ENCODE measurements at regions not wholly inside any gene's neighbourhood (a gene's known extent, or its start where the extent isn't known, plus 50 kb on each side); places are given as distances from the start of the nearest gene placed in this dataset.

- Histone ChIP-seq H3K9me2 (replicated peaks; ENCODE audit: low read length) (no peaks in the 10 kb centered on the region), H3K27me3 (ENCODE audit: low read length) (no peaks in the 10 kb centered on the region), H3K4me2 (ENCODE audit: low read length) (no peak overlapping the region), H4K20me1 (ENCODE audit: low read length) (no peaks in the 10 kb centered on the region), H3K79me2 (ENCODE audit: low read length) (no peaks in the 10 kb centered on the region), H3K4me3 (ENCODE audit: low read length) (no peak overlapping the region), H3K36me3 (ENCODE audit: low read depth, low read length) (no peaks in the 10 kb centered on the region), H3K9me3 (ENCODE audit: low read length) (no peaks in the 10 kb centered on the region), H3K9ac (ENCODE audit: low read length) (no peak overlapping the region), H3F3A (ENCODE audit: low read length, unreplicated experiment) (no peaks in the 10 kb centered on the region), H3K4me1 (ENCODE audit: insufficient read depth, low read length) (no peaks in the 10 kb centered on the region), H2AFZ (ENCODE audit: low read length) (no peak overlapping the region), H3K27ac (ENCODE audit: low read length) (no peak overlapping the region)
- intact Hi-C loops (cut with micrococcal nuclease): no loop called here
- no peak for DNase-seq
- no peak for TF ChIP-seq EZH2 (IDR thresholded peaks at IDR 0.05; ENCODE audit: low read length, unreplicated experiment)
- TF ChIP-seq EZH2phosphoT487 (IDR thresholded peaks at IDR 0.05; ENCODE audit: borderline replicate concordance, low read length): no peak
- TF ChIP-seq CTCF (conservative IDR thresholded peaks at IDR 0.05; ENCODE audit: low read depth, low read length): no peak
- ATAC-seq: no peak
- BruUV-seq (replicated peaks): no TSS peak
- POLR2A ChIA-PET (ENCODE audit: unreplicated experiment): no interaction called here
- CTCF ChIA-PET: no interaction called here
These were observed 410.7 kb upstream of the SEMA3A start for GRCh38 chr7:84605301-84605700.

GRCh38 chr7:84603545-84603944 is 409.0 kb upstream of the SEMA3A start:
- H3K9ac ChIP-seq (ENCODE audit: low read length): no peak overlapping the region
- no peaks in the 10 kb centered on the region for H3K27me3 ChIP-seq (ENCODE audit: low read length)
- ChIA-PET POLR2A (ENCODE audit: unreplicated experiment) (no interaction called here), CTCF (no interaction called here)
- ATAC-seq (no peak), DNase-seq (no peak)
- H3K4me2 ChIP-seq (ENCODE audit: low read length): no peak overlapping the region
- no peaks in the 10 kb centered on the region for H3K36me3 ChIP-seq (ENCODE audit: low read depth, low read length)
- H4K20me1 ChIP-seq (ENCODE audit: low read length): no peaks in the 10 kb centered on the region
- TF ChIP-seq EZH2 (IDR thresholded peaks at IDR 0.05; ENCODE audit: low read length, unreplicated experiment) (no peak), EZH2phosphoT487 (IDR thresholded peaks at IDR 0.05; ENCODE audit: borderline replicate concordance, low read length) (no peak), CTCF (conservative IDR thresholded peaks at IDR 0.05; ENCODE audit: low read depth, low read length) (no peak)
- no peaks in the 10 kb centered on the region for H3F3A ChIP-seq (ENCODE audit: low read length, unreplicated experiment)
- no peak overlapping the region for H3K27ac ChIP-seq (ENCODE audit: low read length)
- intact Hi-C loops (cut with micrococcal nuclease): no loop called here
- no peaks in the 10 kb centered on the region for H3K9me3 ChIP-seq (ENCODE audit: low read length)
- no peak overlapping the region for H3K4me3 ChIP-seq (ENCODE audit: low read length)
- H2AFZ ChIP-seq (ENCODE audit: low read length): no peak overlapping the region
- no peaks in the 10 kb centered on the region for H3K9me2 ChIP-seq (replicated peaks; ENCODE audit: low read length)
- no peaks in the 10 kb centered on the region for H3K79me2 ChIP-seq (ENCODE audit: low read length)
- no TSS peak for BruUV-seq (replicated peaks)
- H3K4me1 ChIP-seq (ENCODE audit: insufficient read depth, low read length): no peaks in the 10 kb centered on the region

- Histone ChIP-seq H3K27ac (ENCODE audit: low read length) (no peak overlapping the region), H4K20me1 (ENCODE audit: low read length) (no peaks in the 10 kb centered on the region), H3K4me3 (ENCODE audit: low read length) (no peak overlapping the region), H3K79me2 (ENCODE audit: low read length) (no peaks in the 10 kb centered on the region), H3K36me3 (ENCODE audit: low read depth, low read length) (no peaks in the 10 kb centered on the region), H3F3A (ENCODE audit: low read length, unreplicated experiment) (no peaks in the 10 kb centered on the region), H3K9ac (ENCODE audit: low read length) (no peak overlapping the region), H3K4me2 (ENCODE audit: low read length) (no peak overlapping the region), H3K9me3 (ENCODE audit: low read length) (no peaks in the 10 kb centered on the region), H2AFZ (ENCODE audit: low read length) (no peak overlapping the region), H3K9me2 (replicated peaks; ENCODE audit: low read length) (no peaks in the 10 kb centered on the region), H3K27me3 (ENCODE audit: low read length) (no peaks in the 10 kb centered on the region), H3K4me1 (ENCODE audit: insufficient read depth, low read length) (no peaks in the 10 kb centered on the region)
- DNase-seq (no peak), ATAC-seq (no peak)
- TF ChIP-seq CTCF (conservative IDR thresholded peaks at IDR 0.05; ENCODE audit: low read depth, low read length) (no peak), EZH2phosphoT487 (IDR thresholded peaks at IDR 0.05; ENCODE audit: borderline replicate concordance, low read length) (no peak), EZH2 (IDR thresholded peaks at IDR 0.05; ENCODE audit: low read length, unreplicated experiment) (no peak)
- no TSS peak for BruUV-seq (replicated peaks)
- ChIA-PET CTCF (no interaction called here), POLR2A (ENCODE audit: unreplicated experiment) (interaction anchor here (0.6 kb wide), 1 partner anchor 273 kb away, joined by 6 read pairs; no protein-coding TSS in a partner anchor)
- intact Hi-C loops (cut with micrococcal nuclease): no loop called here
These were observed 400.4 kb upstream of the SEMA3A start for GRCh38 chr7:84595026-84595425.

All from PC-3 (cell line).